ENCODE measurements at regions not wholly inside any gene's neighbourhood (a gene's known extent, or its start where the extent isn't known, plus 50 kb on each side); places are given as distances from the start of the nearest gene placed in this dataset.

DNA sequence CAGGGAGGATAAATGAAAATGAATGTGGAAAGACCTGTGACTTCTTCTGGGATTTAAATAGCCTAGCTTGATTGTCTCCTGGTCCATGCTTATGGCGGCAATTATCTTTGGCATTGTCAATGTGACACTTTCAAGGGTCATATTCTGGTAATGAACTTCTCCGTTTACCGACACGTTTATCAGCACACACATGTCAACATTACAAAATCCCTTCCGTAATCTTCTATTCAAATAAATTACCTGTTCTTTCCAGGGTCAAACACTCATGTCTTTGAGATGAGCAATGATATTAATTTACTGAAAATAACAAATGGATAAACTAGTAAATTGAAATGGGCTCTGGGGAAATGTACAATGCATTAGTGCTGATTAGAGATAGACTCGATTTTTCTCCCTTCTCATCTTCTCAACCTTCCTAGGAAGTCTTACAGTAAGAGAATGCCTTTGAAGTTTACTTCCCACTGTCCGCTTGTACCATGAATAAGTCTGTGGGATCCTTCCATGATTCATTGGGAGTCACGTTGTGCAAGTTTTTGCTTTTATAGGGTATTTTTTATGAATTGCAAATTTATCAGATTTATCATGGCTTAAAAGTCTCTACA, 646.3 kb upstream of the LRATD1 start:
- Histone ChIP-seq H3K4me1 (peaks cover 7% of the 10 kb centered on the region), H3K27ac (no peak overlapping the region), H3K27me3 (no peaks in the 10 kb centered on the region), H3K36me3 (replicated peaks in 1 of 2; ENCODE audit: insufficient read depth in 1 of 2, low read depth in 2 of 2) (no peaks in the 10 kb centered on the region), H3K9me3 (no peaks in the 10 kb centered on the region), H3K4me3 (no peak overlapping the region)
- no peak for ATAC-seq
- 45 to 47% methylated on average over 8 of the region's 8 CpGs for WGBS, 2 donors
- no peak for DNase-seq
- TF ChIP-seq, protein P1, sequence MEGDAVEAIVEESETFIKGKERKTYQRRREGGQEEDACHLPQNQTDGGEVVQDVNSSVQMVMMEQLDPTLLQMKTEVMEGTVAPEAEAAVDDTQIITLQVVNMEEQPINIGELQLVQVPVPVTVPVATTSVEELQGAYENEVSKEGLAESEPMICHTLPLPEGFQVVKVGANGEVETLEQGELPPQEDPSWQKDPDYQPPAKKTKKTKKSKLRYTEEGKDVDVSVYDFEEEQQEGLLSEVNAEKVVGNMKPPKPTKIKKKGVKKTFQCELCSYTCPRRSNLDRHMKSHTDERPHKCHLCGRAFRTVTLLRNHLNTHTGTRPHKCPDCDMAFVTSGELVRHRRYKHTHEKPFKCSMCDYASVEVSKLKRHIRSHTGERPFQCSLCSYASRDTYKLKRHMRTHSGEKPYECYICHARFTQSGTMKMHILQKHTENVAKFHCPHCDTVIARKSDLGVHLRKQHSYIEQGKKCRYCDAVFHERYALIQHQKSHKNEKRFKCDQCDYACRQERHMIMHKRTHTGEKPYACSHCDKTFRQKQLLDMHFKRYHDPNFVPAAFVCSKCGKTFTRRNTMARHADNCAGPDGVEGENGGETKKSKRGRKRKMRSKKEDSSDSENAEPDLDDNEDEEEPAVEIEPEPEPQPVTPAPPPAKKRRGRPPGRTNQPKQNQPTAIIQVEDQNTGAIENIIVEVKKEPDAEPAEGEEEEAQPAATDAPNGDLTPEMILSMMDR (IDR thresholded peaks at IDR 0.05), result no peak
- TF ChIP-seq POLR2A (IDR thresholded peaks at IDR 0.05), result no peak
- intact Hi-C loops (cut with DNase I), result no loop called here

GRCh38 chr2:13996527-13996926, 636.0 kb upstream of the LRATD1 start:
- Histone ChIP-seq H3K9me3 (no peaks in the 10 kb centered on the region), H3K4me3 (no peak overlapping the region), H3K4me1 (no peaks in the 10 kb centered on the region), H3K27ac (no peak overlapping the region), H3K36me3 (replicated peaks in 1 of 2; ENCODE audit: insufficient read depth in 1 of 2, low read depth in 2 of 2) (no peaks in the 10 kb centered on the region), H3K27me3 (no peaks in the 10 kb centered on the region)
- ATAC-seq (no peak), DNase-seq (no peak)
- TF ChIP-seq, protein P1 (IDR thresholded peaks at IDR 0.05), result no peak
- TF ChIP-seq POLR2A (IDR thresholded peaks at IDR 0.05), result no peak
- intact Hi-C loops (cut with DNase I), result no loop called here

DNA sequence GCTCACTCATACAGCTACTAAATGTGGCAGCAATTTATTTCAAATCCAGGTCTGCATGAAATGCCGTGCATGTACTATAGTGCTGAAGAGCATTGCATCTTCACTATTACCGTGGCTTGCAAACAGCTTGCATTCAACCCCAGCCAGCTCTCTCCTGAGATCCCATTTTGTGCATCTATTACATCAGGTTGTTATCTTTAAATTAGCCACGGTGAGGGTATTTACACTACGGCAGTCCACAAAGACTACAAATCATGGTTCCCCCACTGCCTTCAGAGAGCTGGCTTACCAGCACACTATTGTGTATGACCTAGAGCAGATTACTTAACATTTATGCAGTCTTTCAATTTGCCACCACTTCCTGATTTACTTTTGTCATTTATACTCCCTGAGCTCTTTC, 621.3 kb upstream of the LRATD1 start:
- no peak for DNase-seq
- 42 to 62% methylated on average over 4 of the region's 4 CpGs for WGBS, 2 donors
- Histone ChIP-seq H3K4me1 (no peaks in the 10 kb centered on the region), H3K4me3 (no peak overlapping the region), H3K27me3 (no peaks in the 10 kb centered on the region), H3K9me3 (no peaks in the 10 kb centered on the region), H3K27ac (no peak overlapping the region), H3K36me3 (replicated peaks in 1 of 2; ENCODE audit: insufficient read depth in 1 of 2, low read depth in 2 of 2) (no peaks in the 10 kb centered on the region)
- intact Hi-C loops (cut with DNase I), result no loop called here
- ATAC-seq, result no peak
- TF ChIP-seq, protein P1 (IDR thresholded peaks at IDR 0.05), result no peak
- TF ChIP-seq POLR2A (IDR thresholded peaks at IDR 0.05), result no peak

- TF ChIP-seq, protein P1 (IDR thresholded peaks at IDR 0.05), result no peak
- TF ChIP-seq POLR2A (IDR thresholded peaks at IDR 0.05), result no peak
- Histone ChIP-seq H3K27me3 (no peaks in the 10 kb centered on the region), H3K9me3 (no peaks in the 10 kb centered on the region), H3K27ac (no peak overlapping the region), H3K4me3 (no peak overlapping the region), H3K36me3 (replicated peaks in 1 of 2; ENCODE audit: insufficient read depth in 1 of 2, low read depth in 2 of 2) (no peaks in the 10 kb centered on the region), H3K4me1 (no peaks in the 10 kb centered on the region)
- ATAC-seq (no peak), DNase-seq (no peak)
- intact Hi-C loops (cut with DNase I), result no loop called here
- 78 to 79% methylated on average over 4 of the region's 4 CpGs for WGBS, 2 donors
Measured at GRCh38 chr2:14015113-14015630, 617.3 kb upstream of the LRATD1 start.

DNA sequence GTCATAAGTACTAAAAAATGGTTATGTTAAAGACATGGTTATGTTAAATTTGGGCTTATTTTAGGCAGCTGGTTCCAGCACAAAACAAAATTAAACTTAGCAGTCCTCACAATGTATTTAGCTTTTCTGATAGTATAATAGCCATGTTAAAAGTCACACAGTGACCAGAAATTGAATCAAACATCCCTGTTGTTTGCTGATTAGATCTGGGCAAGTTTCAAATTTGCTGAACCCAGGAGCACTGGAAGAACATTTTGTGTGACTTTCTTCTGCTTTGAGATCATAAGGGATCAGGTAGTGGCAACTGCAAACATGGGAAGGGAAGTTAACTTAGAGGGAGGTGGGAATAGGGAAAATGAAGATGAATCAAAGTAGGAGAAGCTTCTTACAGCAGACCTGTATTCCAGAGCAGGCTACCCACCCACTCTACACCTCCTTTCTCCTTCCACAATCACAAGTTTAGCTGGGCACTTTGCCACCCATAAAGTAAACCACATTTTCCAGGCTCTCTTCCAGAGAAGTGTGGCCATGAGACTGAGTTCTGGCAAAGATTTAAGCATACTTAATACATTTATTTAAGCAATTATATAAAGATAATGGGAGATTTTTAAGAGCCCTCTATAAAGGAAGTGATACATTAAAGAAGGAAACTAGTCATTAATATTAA, 616.1 kb upstream of the LRATD1 start:
- ATAC-seq (peak; percentile 90), DNase-seq (peak; percentile 57 to 77 (median 68))
- TF ChIP-seq POLR2A (IDR thresholded peaks at IDR 0.05), result no peak
- TF ChIP-seq, protein P1 (IDR thresholded peaks at IDR 0.05), result no peak
- intact Hi-C loops (cut with DNase I), result no loop called here
- H3K9me3 ChIP-seq, result no peaks in the 10 kb centered on the region
- H3K36me3 ChIP-seq (replicated peaks in 1 of 2; ENCODE audit: insufficient read depth in 1 of 2, low read depth in 2 of 2), result no peaks in the 10 kb centered on the region
- H3K4me1 ChIP-seq, result no peaks in the 10 kb centered on the region
- H3K27ac ChIP-seq, result peak overlapping the region in 2 of 4 donors; percentile 16 to 40
- no peaks in the 10 kb centered on the region for H3K27me3 ChIP-seq
- H3K4me3 ChIP-seq, result no peak overlapping the region

All from body of pancreas (tissue), 4 donors.